ENCODE measurements at regions not wholly inside any gene's neighbourhood (a gene's known extent, or its start where the extent isn't known, plus 50 kb on each side); places are given as distances from the start of the nearest gene placed in this dataset.
A peak's percentile ranks its signal among the peaks of the same experiment; 100 is the strongest.
"Not testable (repeated sequence)": the region's sequence is repeated elsewhere in the genome, so short reads cannot be mapped to it uniquely, and the experiment has no call there.

GRCh38 chr10:90250784-90251183 is 549.4 kb downstream of the KIF20B start:
- not testable (repeated sequence) for DNase-seq (ENCODE audit: low read depth)

- no peak for DNase-seq (ENCODE audit: low read depth)
Measured at GRCh38 chr10:90269699-90270098, 568.3 kb downstream of the KIF20B start.

GRCh38 chr10:90274721-90275468 is 573.5 kb downstream of the KIF20B start:
- DNase-seq (ENCODE audit: low read depth) = peak; percentile 24

GRCh38 chr10:90276894-90277475 is 575.6 kb downstream of the KIF20B start:
- DNase-seq (ENCODE audit: low read depth) = peak; percentile 39

- DNase-seq (ENCODE audit: low read depth) = no peak
Measured at GRCh38 chr10:90286406-90286805, 571.4 kb downstream of the HTR7 start.

GRCh38 chr10:90286941-90287340 is 570.9 kb downstream of the HTR7 start:
- no peak for DNase-seq (ENCODE audit: low read depth)

- peak; percentile 65 for DNase-seq (ENCODE audit: low read depth)
Measured at GRCh38 chr10:90288391-90288933, 569.4 kb downstream of the HTR7 start.

- DNase-seq (ENCODE audit: low read depth) = peak; percentile 46
Measured at GRCh38 chr10:90289037-90289436, 568.8 kb downstream of the HTR7 start.

- no peak for DNase-seq (ENCODE audit: low read depth)
Measured at GRCh38 chr10:90293616-90294015, 564.2 kb downstream of the HTR7 start.

GRCh38 chr10:90294821-90295540 is 562.9 kb downstream of the HTR7 start:
- DNase-seq (ENCODE audit: low read depth) = not testable (repeated sequence)

- DNase-seq (ENCODE audit: low read depth) = not testable (repeated sequence)
Measured at GRCh38 chr10:90302031-90302430, 555.8 kb downstream of the HTR7 start.

GRCh38 chr10:90302758-90303481 is 554.9 kb downstream of the HTR7 start:
- no peak for DNase-seq (ENCODE audit: low read depth)

GRCh38 chr10:90304533-90304932 is 553.3 kb downstream of the HTR7 start:
- no peak for DNase-seq (ENCODE audit: low read depth)

- DNase-seq (ENCODE audit: low read depth) = peak; percentile 93
Measured at GRCh38 chr10:90306187-90306586, 551.7 kb downstream of the HTR7 start.

GRCh38 chr10:90308223-90308622 is 549.6 kb downstream of the HTR7 start:
- DNase-seq (ENCODE audit: low read depth) = peak; percentile 82

- DNase-seq (ENCODE audit: low read depth) = peak; percentile 64
Measured at GRCh38 chr10:90313576-90314325, 544.1 kb downstream of the HTR7 start.

- DNase-seq (ENCODE audit: low read depth) = peak; percentile 11
Measured at GRCh38 chr10:90314718-90315117, 543.1 kb downstream of the HTR7 start.

GRCh38 chr10:90317172-90317571 is 540.7 kb downstream of the HTR7 start:
- no peak for DNase-seq (ENCODE audit: low read depth)

- no peak for DNase-seq (ENCODE audit: low read depth)
Measured at GRCh38 chr10:90318659-90319058, 539.2 kb downstream of the HTR7 start.

- peak; percentile 96 for DNase-seq (ENCODE audit: low read depth)
Measured at GRCh38 chr10:90319188-90319914, 538.5 kb downstream of the HTR7 start.

All from iris pigment epithelial cell (primary cell).